K562 (cell line): ENCODE measurements at regions not wholly inside any gene's neighbourhood (a gene's known extent, or its start where the extent isn't known, plus 50 kb on each side); places are given as distances from the start of the nearest gene placed in this dataset.

Experiments used
- CHD7 ChIP-seq: fragments of 200-600 bp; sonication (generic); IDR thresholded peaks from one replicate; pipeline ENCODE4 v1.6.1; 2012; ENCODE audit warnings: mild to moderate bottlenecking, low read depth, low read length, inconsistent platforms
- E2F4 ChIP-seq: sonication (generic); formaldehyde crosslinking; IDR thresholded peaks from 2 replicates; pipeline ENCODE4 v1.8.0; 2022; ENCODE audit warnings: mild to moderate bottlenecking, low read depth, missing genetic modification reagents
- NFIC ChIP-seq: fragments of 450-650 bp; IDR thresholded peaks from 2 replicates; pipeline ENCODE4 v1.6.1; 2017; ENCODE audit warnings: mild to moderate bottlenecking, inconsistent platforms
- SRSF3 ChIP-seq: fragments of 200-400 bp; formaldehyde crosslinking; IDR thresholded peaks from 2 replicates; pipeline ENCODE4 v1.6.1; 2016; ENCODE audit warnings: mild to moderate bottlenecking, low read length, moderate library complexity; ENCODE audit not compliant: insufficient read depth

- TF ChIP-seq CHD7 (no peak), SRSF3 (no peak), E2F4 (CRISPR knock-in tag) (no peak), NFIC (no peak)
- TF ChIP-seq, all 486 proteins: peak for 0
These were observed 123.0 kb upstream of the SGCE start (continued) for GRCh38 chr7:94778711-94779459.
